HEK293T (cell line): ENCODE measurements at regions not wholly inside any gene's neighbourhood (a gene's known extent, or its start where the extent isn't known, plus 50 kb on each side); places are given as distances from the start of the nearest gene placed in this dataset.

Experiments used
- BHLHE40 ChIP-seq: fragments of 450-650 bp; IDR thresholded peaks from 2 replicates; pipeline ENCODE4 v1.6.1; 2016; ENCODE audit warnings: mild to moderate bottlenecking, moderate library complexity, borderline replicate concordance
- FOXA1 ChIP-seq: fragments of 450-650 bp; IDR thresholded peaks from 2 replicates; pipeline ENCODE4 v1.6.1; 2016; ENCODE audit warnings: mild to moderate bottlenecking
- FOXK2 ChIP-seq: fragments of 450-650 bp; IDR thresholded peaks from 2 replicates; pipeline ENCODE4 v1.6.1; 2016; ENCODE audit warnings: mild to moderate bottlenecking
- FOXM1 ChIP-seq: fragments of 450-650 bp; IDR thresholded peaks from 2 replicates; pipeline ENCODE4 v1.6.1; 2017; ENCODE audit warnings: mild to moderate bottlenecking, borderline replicate concordance
- LEF1 ChIP-seq: fragments of 450-650 bp; IDR thresholded peaks from 2 replicates; pipeline ENCODE4 v1.6.1; 2017; ENCODE audit warnings: mild to moderate bottlenecking, borderline replicate concordance
- NFRKB ChIP-seq: fragments of 450-650 bp; IDR thresholded peaks from 2 replicates; pipeline ENCODE4 v1.6.1; 2016; ENCODE audit warnings: mild to moderate bottlenecking, moderate library complexity
- PKNOX1 ChIP-seq: fragments of 450-650 bp; IDR thresholded peaks from 2 replicates; pipeline ENCODE4 v1.6.1; 2016
- SP1 ChIP-seq: fragments of 450-650 bp; IDR thresholded peaks from 2 replicates; pipeline ENCODE4 v1.6.1; 2017

DNA sequence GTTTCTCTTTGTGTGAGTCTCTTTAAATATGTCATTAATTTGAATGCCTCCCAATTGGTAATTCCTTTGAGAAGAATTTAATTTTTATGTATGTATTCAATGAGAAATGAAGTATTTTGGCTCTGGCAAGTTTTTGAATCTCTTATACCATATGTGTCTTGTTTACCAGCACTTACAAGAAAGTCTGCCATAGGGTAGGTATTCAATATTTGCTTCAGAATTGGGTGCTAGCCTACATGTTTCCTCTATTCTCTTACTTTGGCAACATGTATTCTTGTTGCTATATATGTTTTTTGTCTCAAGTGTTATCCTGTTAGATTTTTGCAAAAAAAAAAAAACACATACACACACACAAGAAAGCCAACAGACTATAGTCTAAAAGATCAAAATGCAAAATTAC, 350.5 kb upstream of the PRMT6 start:
- TF ChIP-seq FOXA1 (no peak), BHLHE40 (no peak), SP1 (no peak), FOXM1 (no peak), LEF1 (no peak), PKNOX1 (no peak), FOXK2 (no peak), NFRKB (no peak)
